IMR-90 (cell line): ENCODE measurements at regions not wholly inside any gene's neighbourhood (a gene's known extent, or its start where the extent isn't known, plus 50 kb on each side); places are given as distances from the start of the nearest gene placed in this dataset.

Experiments used
- ATAC-seq: fragments of 200-7000 bp; cut with Tn5 transposase; 2 replicates; pipeline ENCODE4 v1.9.1; 2020; ENCODE audit warnings: low read depth, mild to moderate bottlenecking, moderate library complexity
- BruUV-seq: library from RNA; stranded (reverse); fragments of 400-500 nt; replicated peaks from 2 replicates; lab custom pipeline; 2021; lab: Mats Ljungman, UMichigan
- CTCF ChIA-PET: fragments of 300-600 bp; formaldehyde crosslinking; extraction: SDS; loops from one replicate; lab custom pipeline; 2021; ENCODE audit warnings: antibody characterized with exemption; lab: Yijun Ruan, JAX
- POLR2A ChIA-PET: fragments of 300-600 bp; sonication (Branson Sonifier 250); formaldehyde crosslinking; loops from one replicate; lab custom pipeline; 2022; ENCODE audit warnings: antibody characterized with exemption; ENCODE audit not compliant: unreplicated experiment; lab: Charles Lee
- DNase-seq: peaks from one replicate; pipeline ENCODE4 v3.0.0; 2013
- H2AFZ ChIP-seq: replicated peaks from 2 replicates; pipeline ENCODE3; 2013; ENCODE audit warnings: low read length, mild to moderate bottlenecking; ENCODE audit not compliant: poor library complexity
- H2AK5ac ChIP-seq: 2 replicates; pipeline ENCODE4 v1.6.1; 2013; ENCODE audit warnings: low read depth, low read length, inconsistent platforms
- H2AK9ac ChIP-seq: replicated peaks from 2 replicates; pipeline ENCODE3; 2013; ENCODE audit warnings: mild to moderate bottlenecking, low read depth, low read length, moderate library complexity; ENCODE audit not compliant: poor library complexity
- H2BK120ac ChIP-seq: 2 replicates; pipeline ENCODE4 v1.6.1; 2013; ENCODE audit warnings: low read depth, low read length, inconsistent platforms
- H2BK15ac ChIP-seq: 3 replicates; pipeline ENCODE4 v1.6.1; 2013; ENCODE audit warnings: low read depth, low read length, inconsistent platforms
- H2BK20ac ChIP-seq: 2 replicates; pipeline ENCODE4 v1.6.1; 2013; ENCODE audit warnings: low read depth, mild to moderate bottlenecking, inconsistent platforms, low read length, moderate library complexity
- H2BK5ac ChIP-seq: 2 replicates; pipeline ENCODE4 v1.6.1; 2013; ENCODE audit warnings: mild to moderate bottlenecking, low read depth, low read length, inconsistent platforms; ENCODE audit not compliant: poor library complexity, severe bottlenecking
- H3K14ac ChIP-seq: replicated peaks from 2 replicates; pipeline ENCODE4 v1.6.1; 2013; ENCODE audit warnings: low read depth, low read length, inconsistent platforms
- H3K18ac ChIP-seq: 2 replicates; pipeline ENCODE4 v1.6.1; 2013; ENCODE audit warnings: low read depth, low read length, control low read depth
- H3K23ac ChIP-seq: 2 replicates; pipeline ENCODE4 v1.6.1; 2013; ENCODE audit warnings: low read depth, low read length, inconsistent platforms
- H3K27ac ChIP-seq: 2 replicates; pipeline ENCODE4 v1.5.1; 2013; ENCODE audit warnings: mild to moderate bottlenecking, control low read depth, low read length; ENCODE audit not compliant: insufficient read depth
- H3K27me3 ChIP-seq: 2 replicates; pipeline ENCODE4 v1.6.1; 2013; ENCODE audit warnings: low read length; ENCODE audit not compliant: control insufficient read depth, insufficient read depth
- H3K36me3 ChIP-seq: 2 replicates; pipeline ENCODE4 v1.6.1; 2013; ENCODE audit warnings: low read length, mixed read lengths; ENCODE audit not compliant: control insufficient read depth, insufficient read depth
- H3K4ac ChIP-seq: 2 replicates; pipeline ENCODE4 v1.6.1; 2013; ENCODE audit warnings: low read depth, low read length, inconsistent platforms
- H3K4me1 ChIP-seq: 2 replicates; pipeline ENCODE4 v1.6.1; 2013; ENCODE audit warnings: low read length, mixed read lengths; ENCODE audit not compliant: control insufficient read depth, insufficient read depth
- H3K4me2 ChIP-seq: 2 replicates; pipeline ENCODE4 v1.6.1; 2013; ENCODE audit warnings: low read depth, mild to moderate bottlenecking, control low read depth, low read length, moderate library complexity
- H3K4me3 ChIP-seq: 2 replicates; pipeline ENCODE4 v1.5.1; 2013; ENCODE audit warnings: low read depth, mild to moderate bottlenecking, control low read depth, low read length, moderate library complexity; ENCODE audit not compliant: insufficient read depth
- H3K56ac ChIP-seq: 2 replicates; pipeline ENCODE4 v1.6.1; 2013; ENCODE audit warnings: low read length, inconsistent platforms; ENCODE audit not compliant: insufficient read depth; ENCODE audit errors: extremely low read depth
- H3K79me1 ChIP-seq, 2 experiments: 2 replicates each; pipeline ENCODE4 v1.6.1; 2013; ENCODE audit warnings: low read length in 2 of 2, inconsistent platforms in 1 of 2, low read depth in 1 of 2
- H3K9ac ChIP-seq: 2 replicates; pipeline ENCODE4 v1.6.1; 2013; ENCODE audit warnings: low read depth, low read length, control low read depth
- H3K9me1 ChIP-seq: 2 replicates; pipeline ENCODE4 v1.6.1; 2013; ENCODE audit warnings: low read length, inconsistent platforms; ENCODE audit not compliant: insufficient read depth
- H3K9me3 ChIP-seq: 2 replicates; pipeline ENCODE4 v1.6.1; 2013; ENCODE audit warnings: low read length; ENCODE audit not compliant: control insufficient read depth, insufficient read depth
- H4K20me1 ChIP-seq: 2 replicates; pipeline ENCODE4 v1.6.1; 2013; ENCODE audit warnings: low read length, inconsistent platforms; ENCODE audit not compliant: insufficient read depth
- H4K5ac ChIP-seq: 2 replicates; pipeline ENCODE4 v1.6.1; 2013; ENCODE audit warnings: mild to moderate bottlenecking, low read depth, low read length, control low read depth
- H4K8ac ChIP-seq, 2 experiments: 2 replicates each; pipeline ENCODE4 v1.6.1; 2013; ENCODE audit warnings: low read depth in 2 of 2, low read length in 2 of 2, control low read depth in 1 of 2, inconsistent platforms in 1 of 2
- H4K91ac ChIP-seq: 2 replicates; pipeline ENCODE4 v1.6.1; 2013; ENCODE audit warnings: low read depth, low read length, inconsistent platforms; ENCODE audit not compliant: insufficient read depth
- CEBPB ChIP-seq: IDR thresholded peaks from 2 replicates; pipeline ENCODE4 v1.6.1; 2012; ENCODE audit warnings: low read depth, low read length, improper control_type of control experiment
- CHD1 ChIP-seq: IDR thresholded peaks from 2 replicates; pipeline ENCODE4 v1.6.1; 2012; ENCODE audit warnings: low read depth, low read length, improper control_type of control experiment
- FOS ChIP-seq: fragments of 150-350 bp; IDR thresholded peaks from 2 replicates; pipeline ENCODE4 v1.6.1; 2016; ENCODE audit warnings: low read depth, low read length
- MAFK ChIP-seq: IDR thresholded peaks from 2 replicates; pipeline ENCODE4 v1.6.1; 2012; ENCODE audit warnings: low read depth, low read length, improper control_type of control experiment
- MAZ ChIP-seq: IDR thresholded peaks from 2 replicates; pipeline ENCODE4 v1.6.1; 2012; ENCODE audit warnings: low read depth, mild to moderate bottlenecking, low read length, improper control_type of control experiment, moderate library complexity, borderline replicate concordance
- POLR2A ChIP-seq: IDR thresholded peaks from 2 replicates; pipeline ENCODE4 v1.6.1; 2012; ENCODE audit warnings: mild to moderate bottlenecking, low read depth, low read length
- RAD21 ChIP-seq: IDR thresholded peaks from 2 replicates; pipeline ENCODE4 v1.6.1; 2012; ENCODE audit warnings: low read length, improper control_type of control experiment
- RCOR1 ChIP-seq: IDR thresholded peaks from 2 replicates; pipeline ENCODE4 v1.6.1; 2012; ENCODE audit warnings: mild to moderate bottlenecking, low read length, improper control_type of control experiment; ENCODE audit not compliant: insufficient replicate concordance
- RFX5 ChIP-seq: IDR thresholded peaks from 2 replicates; pipeline ENCODE4 v1.8.0; 2012; ENCODE audit warnings: low read depth, mild to moderate bottlenecking, low read length, moderate library complexity
- WGBS, 2 experiments: methylation state at CpG; one replicate each; pipeline versions ENCODE4 v1.1.5 to v1.1.7; 2013; ENCODE audit warnings: missing lambda C conversion rate in 2 of 2; ENCODE audit not compliant: insufficient read length in 1 of 2; ENCODE audit errors: extremely low coverage in 2 of 2; 5-methylcytosine and 5-hydroxymethylcytosine counted together
- dilution Hi-C: fragments of 300-500 bp; cut with HindIII; formaldehyde crosslinking; loops from one replicate; pipeline ENCODE4 v1.14.3; 2018; ENCODE audit warnings: low sequenced_read_pairs; ENCODE audit not compliant: unreplicated experiment
- in situ Hi-C: fragments of 300-500 bp; cut with MboI; formaldehyde crosslinking; loops from 3 replicates; pipeline ENCODE4 v1.14.3; 2019; ENCODE audit warnings: low sequenced_read_pairs, inconsistent platforms, mixed read lengths
- intact Hi-C: fragments of 100-400 bp; cut with micrococcal nuclease; formaldehyde crosslinking; loops from 2 replicates; pipeline ENCODE4 v1.10.0; 2022
- TF ChIP-seq, protein P1 (sequence below): fragments of 150-350 bp; IDR thresholded peaks from 2 replicates; pipeline ENCODE4 v1.6.1; 2017; ENCODE audit warnings: mild to moderate bottlenecking, antibody characterized with exemption, low read length, low read depth
- TF ChIP-seq, protein P2 (sequence below): fragments of 150-350 bp; IDR thresholded peaks from 2 replicates; pipeline ENCODE4 v1.6.1; 2016; ENCODE audit warnings: low read depth, mild to moderate bottlenecking, low read length, moderate library complexity, borderline replicate concordance
- TF ChIP-seq, protein P3 (sequence below): conservative IDR thresholded peaks from 2 replicates; pipeline ENCODE4 v1.5.1; 2012; ENCODE audit warnings: mild to moderate bottlenecking, low read depth, low read length, improper control_type of control experiment

DNA sequence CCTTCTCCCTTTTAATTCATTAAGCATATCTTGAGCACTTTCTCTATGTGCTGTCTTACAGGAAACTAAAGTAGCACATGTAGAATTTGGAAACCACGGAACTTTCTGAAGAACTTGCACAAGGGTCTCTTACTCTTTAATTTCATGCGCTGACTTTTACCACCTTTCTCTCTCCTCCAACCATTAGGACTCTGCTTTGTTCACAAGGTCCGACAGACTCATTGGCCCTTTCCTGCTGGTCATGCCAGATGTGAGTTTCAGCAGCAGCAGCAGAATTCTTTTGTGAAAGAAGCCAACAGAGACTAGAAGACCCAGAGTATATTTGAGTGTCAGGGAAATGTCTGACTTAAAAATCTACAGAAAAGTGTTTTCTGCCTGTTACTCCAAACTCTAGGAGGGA is 207.1 kb downstream of the GUCY2F start:
- Histone ChIP-seq H2BK120ac (no peak overlapping the region), H3K23ac (no peak overlapping the region), H3K9me1 (no peaks in the 10 kb centered on the region), H3K4me1 (no peaks in the 10 kb centered on the region), H3K36me3 (no peaks in the 10 kb centered on the region), H3K79me1 (no peaks in the 10 kb centered on the region), H4K5ac (no peak overlapping the region), H3K27ac (no peak overlapping the region), H3K4me3 (no peak overlapping the region), H3K9ac (no peak overlapping the region), H3K4ac (no peak overlapping the region), H2AFZ (no peak overlapping the region), H4K91ac (no peak overlapping the region), H4K8ac (no peak overlapping the region), H2AK5ac (no peak overlapping the region), H2AK9ac (no peak overlapping the region), H2BK15ac (no peak overlapping the region), H3K9me3 (no peaks in the 10 kb centered on the region; the same call in 1 of the 2 replicates), H3K14ac (no peak overlapping the region), H3K56ac (no peak overlapping the region), H2BK20ac (no peak overlapping the region), H4K20me1 (no peaks in the 10 kb centered on the region), H2BK5ac (no peak overlapping the region), H3K27me3 (no peaks in the 10 kb centered on the region; the same call in 1 of the 2 replicates), H3K18ac (no peak overlapping the region), H3K4me2 (no peak overlapping the region)
- ATAC-seq (no peak), DNase-seq (no peak)
- CTCF ChIA-PET: no interaction called here
- dilution Hi-C loops: no loop called here
- no TSS peak for BruUV-seq
- POLR2A ChIA-PET: no interaction called here
- intact Hi-C loops: no loop called here
- WGBS, 2 experiments: no CpG with 5 or more reads among the region's 3 CpGs
- in situ Hi-C loops: no loop called here
- TF ChIP-seq FOS: no peak
- TF ChIP-seq CHD1: no peak
- no peak for TF ChIP-seq MAFK
- TF ChIP-seq RCOR1: no peak
- no peak for TF ChIP-seq POLR2A
- TF ChIP-seq, protein P1, sequence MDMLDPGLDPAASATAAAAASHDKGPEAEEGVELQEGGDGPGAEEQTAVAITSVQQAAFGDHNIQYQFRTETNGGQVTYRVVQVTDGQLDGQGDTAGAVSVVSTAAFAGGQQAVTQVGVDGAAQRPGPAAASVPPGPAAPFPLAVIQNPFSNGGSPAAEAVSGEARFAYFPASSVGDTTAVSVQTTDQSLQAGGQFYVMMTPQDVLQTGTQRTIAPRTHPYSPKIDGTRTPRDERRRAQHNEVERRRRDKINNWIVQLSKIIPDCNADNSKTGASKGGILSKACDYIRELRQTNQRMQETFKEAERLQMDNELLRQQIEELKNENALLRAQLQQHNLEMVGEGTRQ: no peak
- TF ChIP-seq CEBPB: no peak
- no peak for TF ChIP-seq RAD21
- TF ChIP-seq, protein P2, sequence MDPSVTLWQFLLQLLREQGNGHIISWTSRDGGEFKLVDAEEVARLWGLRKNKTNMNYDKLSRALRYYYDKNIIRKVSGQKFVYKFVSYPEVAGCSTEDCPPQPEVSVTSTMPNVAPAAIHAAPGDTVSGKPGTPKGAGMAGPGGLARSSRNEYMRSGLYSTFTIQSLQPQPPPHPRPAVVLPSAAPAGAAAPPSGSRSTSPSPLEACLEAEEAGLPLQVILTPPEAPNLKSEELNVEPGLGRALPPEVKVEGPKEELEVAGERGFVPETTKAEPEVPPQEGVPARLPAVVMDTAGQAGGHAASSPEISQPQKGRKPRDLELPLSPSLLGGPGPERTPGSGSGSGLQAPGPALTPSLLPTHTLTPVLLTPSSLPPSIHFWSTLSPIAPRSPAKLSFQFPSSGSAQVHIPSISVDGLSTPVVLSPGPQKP: no peak
- TF ChIP-seq MAZ: no peak
- TF ChIP-seq RFX5: no peak
- TF ChIP-seq, protein P3, sequence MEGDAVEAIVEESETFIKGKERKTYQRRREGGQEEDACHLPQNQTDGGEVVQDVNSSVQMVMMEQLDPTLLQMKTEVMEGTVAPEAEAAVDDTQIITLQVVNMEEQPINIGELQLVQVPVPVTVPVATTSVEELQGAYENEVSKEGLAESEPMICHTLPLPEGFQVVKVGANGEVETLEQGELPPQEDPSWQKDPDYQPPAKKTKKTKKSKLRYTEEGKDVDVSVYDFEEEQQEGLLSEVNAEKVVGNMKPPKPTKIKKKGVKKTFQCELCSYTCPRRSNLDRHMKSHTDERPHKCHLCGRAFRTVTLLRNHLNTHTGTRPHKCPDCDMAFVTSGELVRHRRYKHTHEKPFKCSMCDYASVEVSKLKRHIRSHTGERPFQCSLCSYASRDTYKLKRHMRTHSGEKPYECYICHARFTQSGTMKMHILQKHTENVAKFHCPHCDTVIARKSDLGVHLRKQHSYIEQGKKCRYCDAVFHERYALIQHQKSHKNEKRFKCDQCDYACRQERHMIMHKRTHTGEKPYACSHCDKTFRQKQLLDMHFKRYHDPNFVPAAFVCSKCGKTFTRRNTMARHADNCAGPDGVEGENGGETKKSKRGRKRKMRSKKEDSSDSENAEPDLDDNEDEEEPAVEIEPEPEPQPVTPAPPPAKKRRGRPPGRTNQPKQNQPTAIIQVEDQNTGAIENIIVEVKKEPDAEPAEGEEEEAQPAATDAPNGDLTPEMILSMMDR: no peak
